ENCODE measurements at regions not wholly inside any gene's neighbourhood (a gene's known extent, or its start where the extent isn't known, plus 50 kb on each side); places are given as distances from the start of the nearest gene placed in this dataset.

DNA sequence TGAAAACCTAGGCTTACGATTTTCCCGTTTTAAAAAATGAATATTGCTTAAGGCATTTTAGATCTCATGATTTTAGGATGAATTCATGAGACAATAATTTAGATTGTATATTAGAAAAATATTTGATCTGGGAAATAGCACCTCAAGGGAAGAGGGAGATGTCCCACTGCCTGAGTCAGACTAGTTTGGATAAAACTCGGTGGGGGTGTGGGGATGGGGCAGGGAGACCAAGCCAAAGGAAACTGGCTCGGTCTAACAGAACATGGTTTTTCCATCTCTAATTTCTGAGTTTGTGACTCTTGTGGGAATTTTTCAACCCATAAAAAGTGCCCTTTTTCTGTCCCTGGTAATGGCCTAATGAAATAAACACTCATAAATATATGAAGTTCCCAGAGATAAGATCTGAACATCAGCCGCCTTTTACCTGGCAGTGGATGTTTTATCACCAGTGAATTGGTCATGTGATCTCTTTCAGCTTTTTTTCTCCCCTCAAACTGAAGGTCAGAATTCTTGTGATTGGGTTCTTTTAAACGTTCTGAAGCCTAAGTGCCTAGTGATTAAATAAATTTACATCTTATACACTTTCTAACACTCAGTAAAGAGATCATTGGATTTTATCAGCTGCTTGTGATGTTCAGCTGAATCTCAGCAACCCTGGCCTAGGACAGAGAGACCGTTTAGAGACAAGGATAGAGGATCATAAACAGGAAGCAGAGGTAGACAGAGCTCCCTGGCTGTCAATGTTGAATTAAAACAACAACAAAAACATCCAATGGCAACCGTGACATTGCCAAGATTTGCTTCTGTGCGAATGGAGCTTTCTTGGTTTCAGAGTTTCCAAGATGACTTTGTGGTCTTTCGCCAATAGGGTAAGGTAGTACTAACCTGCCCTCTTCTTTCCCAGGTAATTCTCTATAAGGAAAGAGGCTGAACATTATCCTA is 1038.2 kb downstream of the MCTP2 start (continued):
- TF ChIP-seq PBX3 (IDR thresholded peaks at IDR 0.05) = no peak

GRCh38 chr15:95274101-95274500 is 1042.7 kb downstream of the MCTP2 start:
- no peaks in the 10 kb centered on the region for H4K20me1 ChIP-seq (ENCODE audit: insufficient read depth)
- CTCF ChIA-PET = no interaction called here
- no peaks in the 10 kb centered on the region for H3K36me3 ChIP-seq (replicated peaks in 1 of 2; ENCODE audit: control insufficient read depth in 1 of 2, insufficient read depth in 2 of 2, low read length in 1 of 2)
- no peak overlapping the region for H3K27ac ChIP-seq (ENCODE audit: low read depth in 2 of 2, low read length in 1 of 2)
- POLR2A ChIA-PET = no interaction called here
- H3K4me3 ChIP-seq (ENCODE audit: low read depth in 2 of 2, low read length in 1 of 2) = no peak overlapping the region
- no peak overlapping the region for H3K9ac ChIP-seq
- no peaks in the 10 kb centered on the region for H3K27me3 ChIP-seq (ENCODE audit: insufficient read depth)
- TF ChIP-seq EP300 (IDR thresholded peaks at IDR 0.05; ENCODE audit: borderline replicate concordance in 1 of 2, low read depth in 1 of 2, low read length in 1 of 2) = no peak
- TF ChIP-seq CHD2 (IDR thresholded peaks at IDR 0.05; ENCODE audit: low read length, partially characterized antibody) = no peak
- TF ChIP-seq SIN3A (IDR thresholded peaks at IDR 0.05; ENCODE audit: borderline replicate concordance, low read depth, low read length) = no peak
- TF ChIP-seq JUND (IDR thresholded peaks at IDR 0.05) = no peak
- TF ChIP-seq RAD21 (IDR thresholded peaks at IDR 0.05; ENCODE audit: low read length) = no peak
- TF ChIP-seq, protein P1, sequence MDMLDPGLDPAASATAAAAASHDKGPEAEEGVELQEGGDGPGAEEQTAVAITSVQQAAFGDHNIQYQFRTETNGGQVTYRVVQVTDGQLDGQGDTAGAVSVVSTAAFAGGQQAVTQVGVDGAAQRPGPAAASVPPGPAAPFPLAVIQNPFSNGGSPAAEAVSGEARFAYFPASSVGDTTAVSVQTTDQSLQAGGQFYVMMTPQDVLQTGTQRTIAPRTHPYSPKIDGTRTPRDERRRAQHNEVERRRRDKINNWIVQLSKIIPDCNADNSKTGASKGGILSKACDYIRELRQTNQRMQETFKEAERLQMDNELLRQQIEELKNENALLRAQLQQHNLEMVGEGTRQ (IDR thresholded peaks at IDR 0.05; ENCODE audit: borderline replicate concordance, low read depth, low read length) = no peak
- no peak for TF ChIP-seq TEAD4 (IDR thresholded peaks at IDR 0.05; ENCODE audit: borderline replicate concordance, insufficient read depth)
- TF ChIP-seq MAX (IDR thresholded peaks at IDR 0.05; ENCODE audit: low read depth) = no peak
- TF ChIP-seq ZBTB33 (IDR thresholded peaks at IDR 0.05; ENCODE audit: borderline replicate concordance, low read depth) = no peak
- TF ChIP-seq TAF1 (IDR thresholded peaks at IDR 0.05; ENCODE audit: borderline replicate concordance, low read depth, low read length) = no peak
- TF ChIP-seq, protein P2, sequence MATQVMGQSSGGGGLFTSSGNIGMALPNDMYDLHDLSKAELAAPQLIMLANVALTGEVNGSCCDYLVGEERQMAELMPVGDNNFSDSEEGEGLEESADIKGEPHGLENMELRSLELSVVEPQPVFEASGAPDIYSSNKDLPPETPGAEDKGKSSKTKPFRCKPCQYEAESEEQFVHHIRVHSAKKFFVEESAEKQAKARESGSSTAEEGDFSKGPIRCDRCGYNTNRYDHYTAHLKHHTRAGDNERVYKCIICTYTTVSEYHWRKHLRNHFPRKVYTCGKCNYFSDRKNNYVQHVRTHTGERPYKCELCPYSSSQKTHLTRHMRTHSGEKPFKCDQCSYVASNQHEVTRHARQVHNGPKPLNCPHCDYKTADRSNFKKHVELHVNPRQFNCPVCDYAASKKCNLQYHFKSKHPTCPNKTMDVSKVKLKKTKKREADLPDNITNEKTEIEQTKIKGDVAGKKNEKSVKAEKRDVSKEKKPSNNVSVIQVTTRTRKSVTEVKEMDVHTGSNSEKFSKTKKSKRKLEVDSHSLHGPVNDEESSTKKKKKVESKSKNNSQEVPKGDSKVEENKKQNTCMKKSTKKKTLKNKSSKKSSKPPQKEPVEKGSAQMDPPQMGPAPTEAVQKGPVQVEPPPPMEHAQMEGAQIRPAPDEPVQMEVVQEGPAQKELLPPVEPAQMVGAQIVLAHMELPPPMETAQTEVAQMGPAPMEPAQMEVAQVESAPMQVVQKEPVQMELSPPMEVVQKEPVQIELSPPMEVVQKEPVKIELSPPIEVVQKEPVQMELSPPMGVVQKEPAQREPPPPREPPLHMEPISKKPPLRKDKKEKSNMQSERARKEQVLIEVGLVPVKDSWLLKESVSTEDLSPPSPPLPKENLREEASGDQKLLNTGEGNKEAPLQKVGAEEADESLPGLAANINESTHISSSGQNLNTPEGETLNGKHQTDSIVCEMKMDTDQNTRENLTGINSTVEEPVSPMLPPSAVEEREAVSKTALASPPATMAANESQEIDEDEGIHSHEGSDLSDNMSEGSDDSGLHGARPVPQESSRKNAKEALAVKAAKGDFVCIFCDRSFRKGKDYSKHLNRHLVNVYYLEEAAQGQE (IDR thresholded peaks at IDR 0.05; ENCODE audit: low read depth, low read length) = no peak
- no peak for TF ChIP-seq RFX5 (IDR thresholded peaks at IDR 0.05; ENCODE audit: low read length)
- TF ChIP-seq MEF2A (IDR thresholded peaks at IDR 0.05; ENCODE audit: borderline replicate concordance, low read depth) = no peak
- TF ChIP-seq MXI1 (IDR thresholded peaks at IDR 0.05; ENCODE audit: low read depth, low read length) = no peak
- no peak for TF ChIP-seq RXRA (IDR thresholded peaks at IDR 0.05; ENCODE audit: borderline replicate concordance, low read depth)
- TF ChIP-seq NFIC (IDR thresholded peaks at IDR 0.05; ENCODE audit: borderline replicate concordance) = no peak
- H3K79me2 ChIP-seq (ENCODE audit: insufficient read depth) = no peaks in the 10 kb centered on the region
- no peak overlapping the region for H2AFZ ChIP-seq (ENCODE audit: low read depth)
- no peak overlapping the region for H3K4me2 ChIP-seq
- DNase-seq = no peak
- H3K9me3 ChIP-seq = no peaks in the 10 kb centered on the region; the same call in 1 of the 2 replicates
- no peaks in the 10 kb centered on the region for H3K9me2 ChIP-seq
- no peaks in the 10 kb centered on the region for H3F3A ChIP-seq (replicated peaks; ENCODE audit: insufficient read depth)
- 3% methylated on average over 4 of the region's 4 CpGs for WGBS (ENCODE audit: low lambda C conversion rate)
- no peaks in the 10 kb centered on the region for H3K4me1 ChIP-seq (ENCODE audit: control insufficient read depth in 1 of 2, insufficient read depth in 2 of 2, low read depth in 1 of 2, low read length in 1 of 2)
